SK-N-SH treated with all-trans-retinoic acid at 6 μM for 48 hours (cell line): ENCODE measurements at regions not wholly inside any gene's neighbourhood (a gene's known extent, or its start where the extent isn't known, plus 50 kb on each side); places are given as distances from the start of the nearest gene placed in this dataset.

ENCODE experiments used
- ISL1 ChIP-seq: fragments of 250-450 bp; sonication (Bioruptor Pico); IDR thresholded peaks from 2 replicates; pipeline ENCODE4 v2.1.2; 2022; ENCODE audit warnings: mild to moderate bottlenecking, moderate library complexity
- TOX ChIP-seq: fragments of 250-450 bp; sonication (Bioruptor Pico); IDR thresholded peaks from 2 replicates; pipeline ENCODE4 v1.8.0; 2021; ENCODE audit warnings: mild to moderate bottlenecking, moderate library complexity, borderline replicate concordance
- ZNF70 ChIP-seq: fragments of 450-650 bp; formaldehyde crosslinking; IDR thresholded peaks from 2 replicates; pipeline ENCODE4 v1.5.0; 2020; ENCODE audit warnings: mild to moderate bottlenecking, moderate library complexity

DNA sequence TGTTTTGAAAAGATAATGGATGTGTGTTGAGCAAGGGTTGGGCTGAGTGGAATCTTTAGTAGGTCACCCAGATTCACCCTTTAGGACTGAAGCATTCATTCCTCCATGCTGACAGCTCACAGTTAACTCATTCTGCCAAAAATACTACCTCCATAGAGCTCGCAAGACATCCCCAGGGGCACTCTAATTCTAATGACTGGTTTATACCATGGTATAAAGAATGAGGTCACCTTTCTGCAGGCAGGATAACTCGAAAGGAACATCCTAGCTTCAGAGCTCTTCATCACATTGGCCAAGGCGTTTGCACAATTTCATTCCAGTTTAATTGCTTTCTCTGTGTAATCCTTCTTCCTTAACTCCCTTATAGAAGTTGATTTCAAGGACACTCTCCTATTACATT is 1257.2 kb upstream of the EYS start:
- TF ChIP-seq TOX (CRISPR knock-in tag) (no peak), ISL1 (CRISPR knock-in tag) (no peak), ZNF70 (no peak)
